CD4-positive, CD25-positive, alpha-beta regulatory T cell (primary cell): ENCODE measurements at regions not wholly inside any gene's neighbourhood (a gene's known extent, or its start where the extent isn't known, plus 50 kb on each side); places are given as distances from the start of the nearest gene placed in this dataset.

Experiments
- ATAC-seq, 2 donors: fragments of 150-1000 bp; cut with Tn5 transposase; one replicate each; pipeline ENCODE4 v1.10.0; 2021; ENCODE audit warnings: low read depth in 2 of 2, moderate number of reproducible peaks in 2 of 2, moderate library complexity in 1 of 2
- DNase-seq, 3 donors: peaks; one replicate each; pipeline versions ENCODE4 v3.0.0 to v3.0.0-alpha.2; 2012 to 2022; ENCODE audit warnings: mixed read lengths in 1 of 3
- H3K27ac ChIP-seq: one replicate; pipeline ENCODE4 v1.7.0; 2013; ENCODE audit warnings: mild to moderate bottlenecking, low read length; ENCODE audit not compliant: insufficient read depth, poor library complexity, severe bottlenecking
- H3K27me3 ChIP-seq: one replicate; pipeline ENCODE4 v1.7.0; 2013; ENCODE audit warnings: low read length; ENCODE audit not compliant: control insufficient read depth, insufficient read depth
- H3K36me3 ChIP-seq: one replicate; pipeline ENCODE4 v1.7.0; 2013; ENCODE audit warnings: mild to moderate bottlenecking, low read length, moderate library complexity; ENCODE audit not compliant: control insufficient read depth, insufficient read depth
- H3K4me1 ChIP-seq: 2 replicates; pipeline ENCODE4 v1.7.0; 2013; ENCODE audit warnings: mild to moderate bottlenecking, low read length; ENCODE audit not compliant: insufficient read depth, control insufficient read depth, poor library complexity, severe bottlenecking
- H3K4me3 ChIP-seq: one replicate; pipeline ENCODE4 v1.7.0; 2013; ENCODE audit warnings: low read depth, mild to moderate bottlenecking, low read length, moderate library complexity
- H3K9me3 ChIP-seq, 2 experiments: 1 replicate in 1 of 2; 2 replicates in 1 of 2; pipeline ENCODE4 v1.7.0; 2013; ENCODE audit warnings: low read length in 2 of 2, mild to moderate bottlenecking in 1 of 2, moderate library complexity in 1 of 2; ENCODE audit not compliant: control insufficient read depth in 2 of 2
- H3K27ac Mint-ChIP-seq, 3 donors: one replicate each; pipeline ENCODE4 v1.8.0; 2020 to 2022; ENCODE audit warnings: mild to moderate bottlenecking in 3 of 3, mixed read lengths in 3 of 3, moderate library complexity in 2 of 3
- H3K27me3 Mint-ChIP-seq: one replicate; pipeline ENCODE4 v1.8.0; 2022; ENCODE audit warnings: mild to moderate bottlenecking, mixed read lengths
- H3K36me3 Mint-ChIP-seq: one replicate; pipeline ENCODE4 v1.8.0; 2020; ENCODE audit warnings: mixed read lengths
- H3K4me1 Mint-ChIP-seq, 4 donors: one replicate each; pipeline ENCODE4 v1.8.0; 2020 to 2022; ENCODE audit warnings: mixed read lengths in 4 of 4, mild to moderate bottlenecking in 1 of 4
- H3K4me3 Mint-ChIP-seq, 4 donors: one replicate each; pipeline ENCODE4 v1.8.0; 2020 to 2022; ENCODE audit warnings: mild to moderate bottlenecking in 4 of 4, mixed read lengths in 4 of 4, moderate library complexity in 3 of 4
- H3K9me3 Mint-ChIP-seq, 7 donors: one replicate each; pipeline ENCODE4 v1.8.0; 2020 to 2022; ENCODE audit warnings: mixed read lengths in 7 of 7, mild to moderate bottlenecking in 3 of 7, moderate library complexity in 2 of 7

DNA sequence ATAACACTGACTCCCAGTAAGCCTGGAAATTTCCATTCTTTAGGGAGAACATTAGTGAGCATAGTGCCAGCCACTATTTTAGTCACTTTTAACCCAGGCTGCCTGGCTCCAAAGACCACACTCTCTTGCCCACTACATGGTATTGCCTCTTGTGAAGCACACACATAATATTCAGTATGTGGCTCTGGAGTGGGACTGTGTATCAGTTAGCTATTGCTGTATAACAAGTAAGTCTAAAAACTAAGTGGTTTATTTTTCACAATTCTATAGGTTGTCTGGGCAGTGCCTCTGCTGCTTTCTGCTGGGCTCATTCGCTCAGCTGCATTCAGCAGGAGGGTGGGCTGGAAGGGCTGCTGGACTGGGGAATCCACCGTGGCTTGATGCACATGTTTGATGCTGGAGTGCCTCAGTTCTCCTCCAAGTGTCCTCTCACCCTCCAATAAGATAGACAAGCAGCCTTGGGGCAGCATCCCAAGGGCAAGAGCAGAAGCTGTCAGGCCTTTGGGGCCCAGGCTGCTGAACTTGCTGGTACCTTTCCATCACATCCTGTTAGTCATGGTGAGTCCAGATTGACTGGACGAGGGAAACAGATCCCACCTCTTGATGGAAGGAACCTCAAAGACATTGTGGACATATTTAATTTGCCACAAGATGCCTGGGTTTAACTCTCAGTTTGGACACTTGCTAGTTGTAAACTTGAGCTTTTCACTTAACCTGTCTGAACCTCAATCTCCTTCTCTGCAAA is 66.6 kb upstream of the TLE3 start:
- H3K4me1 Mint-ChIP-seq: no peaks in the 10 kb centered on the region
- H3K4me3 Mint-ChIP-seq: no peak overlapping the region

GRCh38 chr15:70160803-70161565 is 63.3 kb upstream of the TLE3 start:
- H3K27me3 ChIP-seq: no peaks in the 10 kb centered on the region
- no peaks in the 10 kb centered on the region for H3K9me3 ChIP-seq
- Mint-ChIP-seq H3K9me3 (no peaks in the 10 kb centered on the region), H3K4me1 (no peaks in the 10 kb centered on the region), H3K27me3 (peaks cover 5% of the 10 kb centered on the region), H3K27ac (no peak overlapping the region), H3K4me3 (no peak overlapping the region), H3K36me3 (no peaks in the 10 kb centered on the region)
- H3K36me3 ChIP-seq: no peaks in the 10 kb centered on the region
- H3K4me3 ChIP-seq: no peak overlapping the region
- no peak for ATAC-seq
- H3K4me1 ChIP-seq: no peaks in the 10 kb centered on the region
- no peak for DNase-seq
- no peak overlapping the region for H3K27ac ChIP-seq

More for the DNA sequence above, 66.6 kb upstream of the TLE3 start:
- Histone ChIP-seq H3K4me1 (no peaks in the 10 kb centered on the region), H3K9me3 (no peaks in the 10 kb centered on the region), H3K27me3 (no peaks in the 10 kb centered on the region), H3K27ac (no peak overlapping the region), H3K4me3 (no peak overlapping the region), H3K36me3 (no peaks in the 10 kb centered on the region)
- ATAC-seq (no peak), DNase-seq (no peak)
- H3K36me3 Mint-ChIP-seq: no peaks in the 10 kb centered on the region
- no peak overlapping the region for H3K27ac Mint-ChIP-seq
- H3K27me3 Mint-ChIP-seq: peaks cover 5% of the 10 kb centered on the region
- no peaks in the 10 kb centered on the region for H3K9me3 Mint-ChIP-seq

- Histone ChIP-seq H3K9me3 (no peaks in the 10 kb centered on the region), H3K4me1 (no peaks in the 10 kb centered on the region), H3K4me3 (no peak overlapping the region), H3K27me3 (no peaks in the 10 kb centered on the region), H3K27ac (no peak overlapping the region), H3K36me3 (no peaks in the 10 kb centered on the region)
- Mint-ChIP-seq H3K9me3 (no peaks in the 10 kb centered on the region), H3K4me1 (no peaks in the 10 kb centered on the region), H3K4me3 (no peak overlapping the region), H3K36me3 (no peaks in the 10 kb centered on the region), H3K27ac (no peak overlapping the region), H3K27me3 (peaks cover 5% of the 10 kb centered on the region)
- DNase-seq (no peak), ATAC-seq (peak in 1 of 2 donors; percentile 18)
These were observed 62.5 kb upstream of the TLE3 start for GRCh38 chr15:70160267-70160666.

GRCh38 chr15:70159713-70160009 is 61.9 kb upstream of the TLE3 start:
- H3K4me3 ChIP-seq: no peak overlapping the region
- ATAC-seq: no peak
- Mint-ChIP-seq H3K4me3 (no peak overlapping the region), H3K9me3 (no peaks in the 10 kb centered on the region), H3K36me3 (no peaks in the 10 kb centered on the region), H3K27me3 (peaks cover 5% of the 10 kb centered on the region), H3K4me1 (no peaks in the 10 kb centered on the region), H3K27ac (no peak overlapping the region)
- H3K9me3 ChIP-seq: no peaks in the 10 kb centered on the region
- H3K36me3 ChIP-seq: no peaks in the 10 kb centered on the region
- H3K4me1 ChIP-seq: no peaks in the 10 kb centered on the region
- no peak overlapping the region for H3K27ac ChIP-seq
- no peaks in the 10 kb centered on the region for H3K27me3 ChIP-seq
- DNase-seq: no peak

- Mint-ChIP-seq H3K4me1 (no peaks in the 10 kb centered on the region), H3K36me3 (no peaks in the 10 kb centered on the region), H3K27me3 (peaks cover 5% of the 10 kb centered on the region), H3K9me3 (no peaks in the 10 kb centered on the region), H3K27ac (no peak overlapping the region), H3K4me3 (no peak overlapping the region)
- DNase-seq (no peak), ATAC-seq (no peak)
- Histone ChIP-seq H3K36me3 (no peaks in the 10 kb centered on the region), H3K27ac (no peak overlapping the region), H3K9me3 (no peaks in the 10 kb centered on the region), H3K4me1 (no peaks in the 10 kb centered on the region), H3K4me3 (no peak overlapping the region), H3K27me3 (no peaks in the 10 kb centered on the region)
These were observed 61.4 kb upstream of the TLE3 start for GRCh38 chr15:70159001-70159712.

GRCh38 chr15:70158309-70159000 is 60.7 kb upstream of the TLE3 start:
- no peak overlapping the region for H3K27ac ChIP-seq
- H3K4me3 ChIP-seq: no peak overlapping the region
- H3K4me1 ChIP-seq: no peaks in the 10 kb centered on the region
- Mint-ChIP-seq H3K27me3 (peaks cover 5% of the 10 kb centered on the region), H3K4me1 (no peaks in the 10 kb centered on the region), H3K36me3 (no peaks in the 10 kb centered on the region), H3K4me3 (no peak overlapping the region), H3K27ac (no peak overlapping the region), H3K9me3 (no peaks in the 10 kb centered on the region)
- H3K9me3 ChIP-seq: no peaks in the 10 kb centered on the region
- no peaks in the 10 kb centered on the region for H3K27me3 ChIP-seq
- no peaks in the 10 kb centered on the region for H3K36me3 ChIP-seq
- DNase-seq: no peak
- no peak for ATAC-seq

GRCh38 chr15:70156671-70157271 is 59.1 kb upstream of the TLE3 start:
- no peaks in the 10 kb centered on the region for H3K27me3 ChIP-seq
- no peak overlapping the region for H3K4me3 ChIP-seq
- Mint-ChIP-seq H3K4me1 (no peaks in the 10 kb centered on the region), H3K9me3 (no peaks in the 10 kb centered on the region), H3K36me3 (no peaks in the 10 kb centered on the region), H3K27ac (peak overlapping the region in 1 of 3 donors; percentile 43), H3K27me3 (peaks cover 5% of the 10 kb centered on the region), H3K4me3 (no peak overlapping the region)
- H3K4me1 ChIP-seq: no peaks in the 10 kb centered on the region
- no peak for ATAC-seq
- H3K9me3 ChIP-seq: no peaks in the 10 kb centered on the region
- no peak for DNase-seq
- H3K36me3 ChIP-seq: no peaks in the 10 kb centered on the region
- no peak overlapping the region for H3K27ac ChIP-seq
